PC-3 (cell line): ENCODE measurements at regions not wholly inside any gene's neighbourhood (a gene's known extent, or its start where the extent isn't known, plus 50 kb on each side); places are given as distances from the start of the nearest gene placed in this dataset.

ENCODE experiments used
- CTCF ChIP-seq: fragments of 300-600 bp; sonication (generic); conservative IDR thresholded peaks from 2 replicates; pipeline ENCODE4 v1.5.1; 2017; ENCODE audit warnings: antibody characterized with exemption, low read depth, mild to moderate bottlenecking, low read length
- EZH2 ChIP-seq: fragments of 300-600 bp; sonication (generic); IDR thresholded peaks from one replicate; pipeline ENCODE4 v1.6.1; 2017; ENCODE audit warnings: antibody characterized with exemption, mild to moderate bottlenecking, low read length; ENCODE audit not compliant: unreplicated experiment
- EZH2phosphoT487 ChIP-seq: fragments of 300-600 bp; sonication (generic); IDR thresholded peaks from 2 replicates; pipeline ENCODE4 v1.6.1; 2018; ENCODE audit warnings: mild to moderate bottlenecking, antibody characterized with exemption, low read length, borderline replicate concordance

- no peak for TF ChIP-seq CTCF
- TF ChIP-seq EZH2 = no peak
- no peak for TF ChIP-seq EZH2phosphoT487
Measured at GRCh38 chr9:14031810-14032209, 282.1 kb downstream of the NFIB start.
